ENCODE measurements at regions not wholly inside any gene's neighbourhood (a gene's known extent, or its start where the extent isn't known, plus 50 kb on each side); places are given as distances from the start of the nearest gene placed in this dataset.

GRCh38 chr19:32289566-32290210 lies 55.7 kb upstream of the ZNF507 start:
- ChIA-PET CTCF (ENCODE audit: low intra/inter-chr PET ratio, low total read pairs) (no interaction called here), POLR2A (no interaction called here)
- no peaks in the 10 kb centered on the region for H3K36me3 ChIP-seq (replicated peaks in 1 of 2; ENCODE audit: control insufficient read depth in 1 of 2, insufficient read depth in 2 of 2, low read length in 2 of 2)
- no peak for TF ChIP-seq ONECUT2 (CRISPR knock-in tag; IDR thresholded peaks at IDR 0.05)
- no peak for TF ChIP-seq ZNF580 (CRISPR knock-in tag; IDR thresholded peaks at IDR 0.05; ENCODE audit: borderline replicate concordance, low read depth)
- TF ChIP-seq ZNF512 (CRISPR knock-in tag; IDR thresholded peaks at IDR 0.05) = no peak
- DNase-seq (ENCODE audit: low spot score) (no peak), FAIRE-seq (no peak), ATAC-seq (no peak)
- H3K4me2 ChIP-seq (ENCODE audit: low read depth, low read length) = no peak overlapping the region
- 59% methylated on average over 4 of the region's 4 CpGs for WGBS (ENCODE audit: low lambda C conversion rate)
- no peaks in the 10 kb centered on the region for H3K9me3 ChIP-seq (ENCODE audit: low read length)
- H2AFZ ChIP-seq (ENCODE audit: low read length) = no peak overlapping the region
- H3K9ac ChIP-seq (ENCODE audit: insufficient read depth, low read depth, low read length) = no peak overlapping the region
- no peak overlapping the region for H3K27ac ChIP-seq (ENCODE audit: extremely low read length, insufficient read depth, low read length)
- no peaks in the 10 kb centered on the region for H4K20me1 ChIP-seq (ENCODE audit: insufficient read depth, low read length)
- no peaks in the 10 kb centered on the region; a peak in 2 of 5 replicates for H3K27me3 ChIP-seq (ENCODE audit: control insufficient read depth in 1 of 2, insufficient read depth in 2 of 2, low read length in 2 of 2)
- in situ Hi-C loops (cut with HindIII; ENCODE audit: extremely low pct_ligation_motif_present, low pct_unique_long_range_greater_than_20kb) = loop anchor here (10.0 kb wide), 1 partner anchor 275 kb away; no protein-coding TSS in a partner anchor
- intact Hi-C loops (cut with micrococcal nuclease; ENCODE audit: unreplicated experiment) = loop anchor here (5.0 kb wide), 2 partner anchors 68 to 88 kb away; no protein-coding TSS in a partner anchor
- BruUV-seq (replicated peaks) = no TSS peak
- H3K79me2 ChIP-seq (ENCODE audit: insufficient read depth, low read length) = no peaks in the 10 kb centered on the region
- no peak overlapping the region for H3K4me3 ChIP-seq (replicated peaks in 1 of 3; ENCODE audit: insufficient read depth in 1 of 3, low read depth in 2 of 3, low read length in 3 of 3)
- H3K4me1 ChIP-seq (ENCODE audit: insufficient read depth, low read length) = peaks cover 9% of the 10 kb centered on the region; the same call in 1 of the 2 replicates

- no peaks in the 10 kb centered on the region for H3K36me3 ChIP-seq (replicated peaks in 1 of 2; ENCODE audit: control insufficient read depth in 1 of 2, insufficient read depth in 2 of 2, low read length in 2 of 2)
- intact Hi-C loops (cut with micrococcal nuclease; ENCODE audit: unreplicated experiment) = no loop called here
- H3K79me2 ChIP-seq (ENCODE audit: insufficient read depth, low read length) = no peaks in the 10 kb centered on the region
- no peak for FAIRE-seq
- H3K9me3 ChIP-seq (ENCODE audit: low read length) = no peaks in the 10 kb centered on the region
- no peak overlapping the region for H3K9ac ChIP-seq (ENCODE audit: insufficient read depth, low read depth, low read length)
- H4K20me1 ChIP-seq (ENCODE audit: insufficient read depth, low read length) = no peaks in the 10 kb centered on the region
- no peaks in the 10 kb centered on the region; a peak in 2 of 5 replicates for H3K27me3 ChIP-seq (ENCODE audit: control insufficient read depth in 1 of 2, insufficient read depth in 2 of 2, low read length in 2 of 2)
- H3K4me2 ChIP-seq (ENCODE audit: low read depth, low read length) = no peak overlapping the region
- H3K4me1 ChIP-seq (ENCODE audit: insufficient read depth, low read length) = peaks cover 9% of the 10 kb centered on the region; the same call in 1 of the 2 replicates
- ATAC-seq = no peak
- H3K27ac ChIP-seq (ENCODE audit: extremely low read length, insufficient read depth, low read length) = no peak overlapping the region
- WGBS (ENCODE audit: low lambda C conversion rate) = 64% methylated on average over 6 of the region's 6 CpGs
- no TSS peak for BruUV-seq (replicated peaks)
- CTCF ChIA-PET (ENCODE audit: low intra/inter-chr PET ratio, low total read pairs) = no interaction called here
- POLR2A ChIA-PET = no interaction called here
- in situ Hi-C loops (cut with HindIII; ENCODE audit: extremely low pct_ligation_motif_present, low pct_unique_long_range_greater_than_20kb) = loop anchor here (10.0 kb wide), 1 partner anchor 273 kb away; no protein-coding TSS in a partner anchor
- no peak overlapping the region for H3K4me3 ChIP-seq (replicated peaks in 1 of 3; ENCODE audit: insufficient read depth in 1 of 3, low read depth in 2 of 3, low read length in 3 of 3)
- no peak overlapping the region for H2AFZ ChIP-seq (ENCODE audit: low read length)
- DNase-seq (ENCODE audit: low spot score) = no peak
- TF ChIP-seq ZNF703 (CRISPR knock-in tag; IDR thresholded peaks at IDR 0.05; ENCODE audit: borderline replicate concordance) (no peak), ZNF614 (CRISPR knock-in tag; IDR thresholded peaks at IDR 0.05; ENCODE audit: borderline replicate concordance) (no peak), ZNF710 (CRISPR knock-in tag; IDR thresholded peaks at IDR 0.05; ENCODE audit: borderline replicate concordance) (no peak), ZNF850 (CRISPR knock-in tag; conservative IDR thresholded peaks at IDR 0.05) (no peak), ARID3A (IDR thresholded peaks at IDR 0.05; ENCODE audit: low read depth, low read length) (no peak), SYNCRIP (IDR thresholded peaks at IDR 0.05; ENCODE audit: insufficient read depth, low read depth, low read length) (no peak), FOXO4 (CRISPR knock-in tag; conservative IDR thresholded peaks at IDR 0.05) (no peak)
These were observed 53.5 kb upstream of the ZNF507 start for GRCh38 chr19:32291876-32292275.

Measured in HepG2 (cell line).